Lower lobe of right lung (tissue), 2 donors: ENCODE measurements at regions not wholly inside any gene's neighbourhood (a gene's known extent, or its start where the extent isn't known, plus 50 kb on each side); places are given as distances from the start of the nearest gene placed in this dataset.

Experiments
- ATAC-seq, 2 donors: fragments of 200-7000 bp; cut with Tn5 transposase; one replicate each; pipeline ENCODE4 v1.9.1; 2020 to 2022; ENCODE audit warnings: mild to moderate bottlenecking in 2 of 2, moderate library complexity in 2 of 2
- DNase-seq: peaks from one replicate; pipeline ENCODE4 v3.0.0-alpha.2; 2020
- H3K27ac ChIP-seq: fragments of 200-600 bp; one replicate; pipeline ENCODE4 v1.8.0; 2022
- H3K27me3 ChIP-seq: fragments of 200-600 bp; one replicate; pipeline ENCODE4 v1.8.0; 2022; ENCODE audit warnings: low read depth
- H3K36me3 ChIP-seq: fragments of 200-600 bp; one replicate; pipeline ENCODE4 v1.8.0; 2022; ENCODE audit warnings: mild to moderate bottlenecking
- H3K4me1 ChIP-seq: fragments of 200-600 bp; one replicate; pipeline ENCODE4 v1.8.0; 2022
- H3K4me3 ChIP-seq: fragments of 200-600 bp; one replicate; pipeline ENCODE4 v1.8.0; 2022; ENCODE audit warnings: mild to moderate bottlenecking
- H3K9me3 ChIP-seq: fragments of 200-600 bp; one replicate; pipeline ENCODE4 v1.8.0; 2022
- CTCF ChIP-seq: fragments of 200-600 bp; IDR thresholded peaks from one replicate; pipeline ENCODE4 v1.8.0; 2022; ENCODE audit warnings: antibody characterized with exemption, mild to moderate bottlenecking
- intact Hi-C: fragments of 100-400 bp; cut with DNase I; formaldehyde crosslinking; loops from one replicate; pipeline ENCODE4 v1.11.0; 2022
- donor health status: DM: no; HTN: yes; CAD: no; lungs with severe emphysema.

- no peak for DNase-seq
- no peak for ATAC-seq
- Histone ChIP-seq H3K27ac (no peak overlapping the region), H3K9me3 (no peaks in the 10 kb centered on the region), H3K27me3 (no peaks in the 10 kb centered on the region), H3K4me1 (no peaks in the 10 kb centered on the region), H3K36me3 (no peaks in the 10 kb centered on the region), H3K4me3 (no peak overlapping the region)
- intact Hi-C loops: no loop called here
- TF ChIP-seq CTCF: no peak
Observed at GRCh38 chr2:195368249-195369217, 288.5 kb upstream of the SLC39A10 start.

DNA sequence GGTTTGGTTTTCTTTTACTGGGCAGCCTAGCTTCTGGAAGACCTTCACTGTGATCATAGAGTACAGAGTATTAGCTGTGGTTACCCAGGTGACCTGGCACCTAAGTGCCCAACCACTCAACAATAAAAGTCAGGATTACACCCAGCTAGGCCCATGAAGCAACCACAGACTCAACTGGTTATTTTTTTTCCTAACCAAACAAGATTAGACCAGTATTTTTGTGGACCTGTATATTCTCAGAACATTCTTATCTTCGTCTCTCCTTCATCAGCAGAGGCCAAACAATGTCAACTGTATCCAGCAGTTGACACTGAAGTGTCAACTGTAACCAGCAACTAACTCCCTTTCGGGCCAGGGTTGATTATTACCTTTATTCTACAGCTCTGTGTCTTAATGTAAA, 289.2 kb upstream of the SLC39A10 start:
- Histone ChIP-seq H3K27ac (no peak overlapping the region), H3K4me1 (no peaks in the 10 kb centered on the region), H3K4me3 (no peak overlapping the region), H3K27me3 (no peaks in the 10 kb centered on the region), H3K9me3 (no peaks in the 10 kb centered on the region), H3K36me3 (no peaks in the 10 kb centered on the region)
- intact Hi-C loops: no loop called here
- DNase-seq: no peak
- no peak for TF ChIP-seq CTCF
- no peak for ATAC-seq

- Histone ChIP-seq H3K27ac (no peak overlapping the region), H3K27me3 (no peaks in the 10 kb centered on the region)
- no peak for ATAC-seq
Observed at GRCh38 chr2:195364015-195364965, 292.7 kb upstream of the SLC39A10 start.

GRCh38 chr2:195363496-195363895, 293.5 kb upstream of the SLC39A10 start:
- DNase-seq (no peak), ATAC-seq (no peak)
- no peaks in the 10 kb centered on the region for H3K9me3 ChIP-seq
- H3K36me3 ChIP-seq: no peaks in the 10 kb centered on the region
- no peak for TF ChIP-seq CTCF
- no peak overlapping the region for H3K4me3 ChIP-seq
- H3K27ac ChIP-seq: no peak overlapping the region
- intact Hi-C loops: no loop called here
- H3K27me3 ChIP-seq: no peaks in the 10 kb centered on the region
- H3K4me1 ChIP-seq: no peaks in the 10 kb centered on the region

More at GRCh38 chr2:195364015-195364965, 292.7 kb upstream of the SLC39A10 start:
- DNase-seq: no peak
- Histone ChIP-seq H3K9me3 (no peaks in the 10 kb centered on the region), H3K36me3 (no peaks in the 10 kb centered on the region), H3K4me3 (no peak overlapping the region), H3K4me1 (no peaks in the 10 kb centered on the region)
- intact Hi-C loops: no loop called here
- TF ChIP-seq CTCF: no peak

GRCh38 chr2:195360242-195360641, 296.8 kb upstream of the SLC39A10 start:
- Histone ChIP-seq H3K36me3 (no peaks in the 10 kb centered on the region), H3K27me3 (no peaks in the 10 kb centered on the region), H3K9me3 (no peaks in the 10 kb centered on the region), H3K27ac (no peak overlapping the region), H3K4me1 (no peaks in the 10 kb centered on the region), H3K4me3 (no peak overlapping the region)
- DNase-seq (no peak), ATAC-seq (no peak)
- intact Hi-C loops: no loop called here
- no peak for TF ChIP-seq CTCF
